SK-N-SH (cell line): ENCODE measurements at regions not wholly inside any gene's neighbourhood (a gene's known extent, or its start where the extent isn't known, plus 50 kb on each side); places are given as distances from the start of the nearest gene placed in this dataset.

Source experiments
- CTCF ChIA-PET: fragments of 300-600, 350-600 bp; formaldehyde crosslinking; extraction: SDS; loops from one replicate; lab custom pipeline; 2021; lab: Yijun Ruan, JAX
- POLR2A ChIA-PET: fragments of 350-600 bp; sonication (Branson Sonifier 250); formaldehyde crosslinking; extraction: SDS; loops from one replicate; lab custom pipeline; 2020; ENCODE audit warnings: antibody characterized with exemption, inconsistent platforms; lab: Yijun Ruan, JAX
- DNase-seq: peaks from one replicate; pipeline ENCODE4 v3.0.0; 2012
- H2AFZ ChIP-seq: fragments of 200-600 bp; sonication (generic); 2 replicates; pipeline ENCODE4 v1.8.1; 2016; ENCODE audit warnings: antibody characterized with exemption, mild to moderate bottlenecking, low read depth
- H3F3A ChIP-seq: fragments of 200-600 bp; sonication (generic); replicated peaks from 2 replicates; pipeline ENCODE3; 2016; ENCODE audit warnings: antibody characterized with exemption, mild to moderate bottlenecking; ENCODE audit not compliant: insufficient read depth
- H3K27ac ChIP-seq, 2 experiments: fragments of 200-500 bp in 1 of 2; fragments of 200-600 bp in 1 of 2; sonication (Bioruptor generic) in 1 of 2; sonication (generic), shearing (Covaris generic) in 1 of 2; 2 replicates each; pipeline versions ENCODE4 v1.5.1 to v1.6.1; 2014 to 2016; ENCODE audit warnings: low read depth in 2 of 2, inconsistent platforms in 1 of 2, low read length in 1 of 2, mild to moderate bottlenecking in 1 of 2, mixed read lengths in 1 of 2
- H3K27me3 ChIP-seq: fragments of 200-600 bp; sonication (generic), shearing (Covaris generic); 2 replicates; pipeline ENCODE4 v1.6.1; 2016; ENCODE audit warnings: mixed run types; ENCODE audit not compliant: insufficient read depth
- H3K36me3 ChIP-seq, 2 experiments: fragments of 200-500 bp in 1 of 2; fragments of 200-600 bp in 1 of 2; sonication (Bioruptor generic) in 1 of 2; sonication (generic) in 1 of 2; replicated peaks in 1 of 2; 2 replicates each; pipeline versions ENCODE3 to v1.5.1; 2014 to 2016; ENCODE audit warnings: low read length in 1 of 2, mild to moderate bottlenecking in 1 of 2; ENCODE audit not compliant: insufficient read depth in 2 of 2, control insufficient read depth in 1 of 2
- H3K4me1 ChIP-seq, 2 experiments: fragments of 200-500 bp in 1 of 2; fragments of 200-600 bp in 1 of 2; sonication (Bioruptor generic) in 1 of 2; sonication (generic), shearing (Covaris generic) in 1 of 2; 2 replicates each; pipeline versions ENCODE4 v1.5.1 to v1.6.1; 2014 to 2016; ENCODE audit warnings: low read depth in 1 of 2, low read length in 1 of 2, mixed run types in 1 of 2; ENCODE audit not compliant: insufficient read depth in 2 of 2, control insufficient read depth in 1 of 2
- H3K4me2 ChIP-seq: fragments of 200-600 bp; sonication (generic), shearing (Covaris generic); 2 replicates; pipeline ENCODE4 v1.6.1; 2017; ENCODE audit warnings: mixed run types
- H3K4me3 ChIP-seq, 2 experiments: fragments of 200-500 bp in 1 of 2; fragments of 200-600 bp in 1 of 2; sonication (Bioruptor generic) in 1 of 2; sonication (generic), shearing (Covaris generic) in 1 of 2; 2 replicates each; pipeline versions ENCODE4 v1.5.1 to v1.8.1; 2014 to 2016; ENCODE audit warnings: low read depth in 2 of 2, inconsistent platforms in 1 of 2, low read length in 1 of 2, mild to moderate bottlenecking in 1 of 2, mixed read lengths in 1 of 2, moderate library complexity in 1 of 2
- H3K79me2 ChIP-seq: fragments of 200-600 bp; sonication (generic); 2 replicates; pipeline ENCODE4 v1.8.1; 2017; ENCODE audit warnings: mild to moderate bottlenecking; ENCODE audit not compliant: insufficient read depth
- H3K9ac ChIP-seq: fragments of 200-600 bp; sonication (generic); 2 replicates; pipeline ENCODE4 v1.6.1; 2017; ENCODE audit warnings: mixed run types
- H3K9me2 ChIP-seq: fragments of 200-600 bp; sonication (generic); 2 replicates; pipeline ENCODE4 v1.6.1; 2017; ENCODE audit warnings: mixed run types
- H3K9me3 ChIP-seq: fragments of 200-600 bp; sonication (generic); 2 replicates; pipeline ENCODE4 v1.6.1; 2017; ENCODE audit warnings: mixed run types, mild to moderate bottlenecking, moderate library complexity
- H4K20me1 ChIP-seq: fragments of 200-600 bp; sonication (generic); 2 replicates; pipeline ENCODE4 v1.6.1; 2017; ENCODE audit warnings: mild to moderate bottlenecking, mixed run types; ENCODE audit not compliant: insufficient read depth
- ELF1 ChIP-seq: IDR thresholded peaks from 2 replicates; pipeline ENCODE4 v1.4.0; 2012
- GABPA ChIP-seq: IDR thresholded peaks from 2 replicates; pipeline ENCODE4 v1.4.0; 2012; ENCODE audit warnings: low read depth, mild to moderate bottlenecking
- GATA2 ChIP-seq: sonication (generic); formaldehyde crosslinking; IDR thresholded peaks from 2 replicates; pipeline ENCODE4 v1.5.0; 2020; ENCODE audit warnings: mild to moderate bottlenecking, missing genetic modification reagents
- MEF2A ChIP-seq: IDR thresholded peaks from 2 replicates; pipeline ENCODE4 v1.4.0; 2012; ENCODE audit warnings: low read depth, borderline replicate concordance
- NFIC ChIP-seq: IDR thresholded peaks from 2 replicates; pipeline ENCODE4 v1.4.0; 2012; ENCODE audit warnings: borderline replicate concordance
- NRF1 ChIP-seq: IDR thresholded peaks from 2 replicates; pipeline ENCODE4 v1.6.1; 2012; ENCODE audit warnings: low read depth, mild to moderate bottlenecking, low read length
- POLR2AphosphoS5 ChIP-seq: IDR thresholded peaks from 2 replicates; pipeline ENCODE4 v1.6.1; 2012; ENCODE audit warnings: low read depth, low read length
- RFX5 ChIP-seq: IDR thresholded peaks from 2 replicates; pipeline ENCODE4 v1.6.1; 2012; ENCODE audit warnings: mild to moderate bottlenecking, improper control_type of control experiment, low read length
- RXRA ChIP-seq: IDR thresholded peaks from 2 replicates; pipeline ENCODE4 v1.4.0; 2012; ENCODE audit warnings: low read depth, mild to moderate bottlenecking, borderline replicate concordance
- SIN3A ChIP-seq: IDR thresholded peaks from 2 replicates; pipeline ENCODE4 v1.6.1; 2012; ENCODE audit warnings: low read depth, mild to moderate bottlenecking, low read length, moderate library complexity, borderline replicate concordance
- WGBS: methylation state at CpG from one replicate; pipeline ENCODE4 v1.1.6; 2017; ENCODE audit warnings: low lambda C conversion rate; 5-methylcytosine and 5-hydroxymethylcytosine counted together
- TF ChIP-seq, protein P1 (sequence below): fragments of 150-350 bp; IDR thresholded peaks from 2 replicates; pipeline ENCODE4 v1.6.1; 2017; ENCODE audit warnings: antibody characterized with exemption, low read length, low read depth, borderline replicate concordance
- TF ChIP-seq, protein P2 (sequence below): IDR thresholded peaks from 2 replicates; pipeline ENCODE4 v1.6.1; 2012; ENCODE audit warnings: mild to moderate bottlenecking, low read depth, low read length, moderate library complexity
- TF ChIP-seq, protein P3 (sequence below): IDR thresholded peaks from 2 replicates; pipeline ENCODE4 v1.4.0; 2012; ENCODE audit warnings: low read depth, borderline replicate concordance
- TF ChIP-seq, protein P4 (sequence below): fragments of 150-350 bp; IDR thresholded peaks from 2 replicates; pipeline ENCODE4 v1.6.1; 2016; ENCODE audit warnings: mild to moderate bottlenecking, low read depth, low read length
- TF ChIP-seq, protein P5 (sequence below): IDR thresholded peaks from 2 replicates; pipeline ENCODE4 v1.4.0; 2012; ENCODE audit warnings: low read depth

DNA sequence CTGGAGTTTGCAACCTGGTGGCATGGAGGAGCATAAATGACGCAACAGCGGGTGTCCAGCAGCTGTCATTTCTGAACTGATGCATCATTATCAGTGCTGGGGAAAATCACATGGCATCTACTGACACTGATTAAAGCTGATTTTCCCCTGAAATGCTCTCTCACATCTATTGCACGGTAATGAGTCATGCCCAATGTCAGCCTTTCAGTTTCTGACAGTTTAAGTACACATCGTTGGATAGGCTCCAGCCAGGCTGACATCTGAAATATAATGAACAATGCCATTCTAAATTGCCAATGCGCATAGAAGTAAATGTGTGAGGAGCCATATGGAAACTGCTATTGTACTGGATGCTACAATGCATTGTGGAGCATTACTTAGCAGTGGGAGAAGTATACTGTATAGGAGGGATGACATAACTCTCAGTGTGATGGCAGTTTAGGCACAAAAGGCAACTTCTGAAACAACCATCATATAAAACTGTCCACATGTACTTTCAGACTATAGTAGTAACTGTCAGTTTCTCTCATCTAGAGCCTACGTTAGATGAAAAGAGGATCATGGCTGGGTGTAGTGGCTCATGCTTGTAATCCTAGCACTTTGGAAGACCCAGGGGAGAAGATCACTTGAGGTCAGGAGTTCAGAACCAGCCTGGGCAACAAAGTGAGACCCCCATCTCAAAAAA is 389.3 kb upstream of the DMAC1 start (continued):
- TF ChIP-seq, protein P1, sequence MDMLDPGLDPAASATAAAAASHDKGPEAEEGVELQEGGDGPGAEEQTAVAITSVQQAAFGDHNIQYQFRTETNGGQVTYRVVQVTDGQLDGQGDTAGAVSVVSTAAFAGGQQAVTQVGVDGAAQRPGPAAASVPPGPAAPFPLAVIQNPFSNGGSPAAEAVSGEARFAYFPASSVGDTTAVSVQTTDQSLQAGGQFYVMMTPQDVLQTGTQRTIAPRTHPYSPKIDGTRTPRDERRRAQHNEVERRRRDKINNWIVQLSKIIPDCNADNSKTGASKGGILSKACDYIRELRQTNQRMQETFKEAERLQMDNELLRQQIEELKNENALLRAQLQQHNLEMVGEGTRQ, result no peak
- peak; percentile 96 for TF ChIP-seq GATA2 (CRISPR knock-in tag)
- TF ChIP-seq POLR2AphosphoS5, result 0 out of 2 replicates have a peak, but pooled peaks have one; percentile 35
- TF ChIP-seq, protein P2, sequence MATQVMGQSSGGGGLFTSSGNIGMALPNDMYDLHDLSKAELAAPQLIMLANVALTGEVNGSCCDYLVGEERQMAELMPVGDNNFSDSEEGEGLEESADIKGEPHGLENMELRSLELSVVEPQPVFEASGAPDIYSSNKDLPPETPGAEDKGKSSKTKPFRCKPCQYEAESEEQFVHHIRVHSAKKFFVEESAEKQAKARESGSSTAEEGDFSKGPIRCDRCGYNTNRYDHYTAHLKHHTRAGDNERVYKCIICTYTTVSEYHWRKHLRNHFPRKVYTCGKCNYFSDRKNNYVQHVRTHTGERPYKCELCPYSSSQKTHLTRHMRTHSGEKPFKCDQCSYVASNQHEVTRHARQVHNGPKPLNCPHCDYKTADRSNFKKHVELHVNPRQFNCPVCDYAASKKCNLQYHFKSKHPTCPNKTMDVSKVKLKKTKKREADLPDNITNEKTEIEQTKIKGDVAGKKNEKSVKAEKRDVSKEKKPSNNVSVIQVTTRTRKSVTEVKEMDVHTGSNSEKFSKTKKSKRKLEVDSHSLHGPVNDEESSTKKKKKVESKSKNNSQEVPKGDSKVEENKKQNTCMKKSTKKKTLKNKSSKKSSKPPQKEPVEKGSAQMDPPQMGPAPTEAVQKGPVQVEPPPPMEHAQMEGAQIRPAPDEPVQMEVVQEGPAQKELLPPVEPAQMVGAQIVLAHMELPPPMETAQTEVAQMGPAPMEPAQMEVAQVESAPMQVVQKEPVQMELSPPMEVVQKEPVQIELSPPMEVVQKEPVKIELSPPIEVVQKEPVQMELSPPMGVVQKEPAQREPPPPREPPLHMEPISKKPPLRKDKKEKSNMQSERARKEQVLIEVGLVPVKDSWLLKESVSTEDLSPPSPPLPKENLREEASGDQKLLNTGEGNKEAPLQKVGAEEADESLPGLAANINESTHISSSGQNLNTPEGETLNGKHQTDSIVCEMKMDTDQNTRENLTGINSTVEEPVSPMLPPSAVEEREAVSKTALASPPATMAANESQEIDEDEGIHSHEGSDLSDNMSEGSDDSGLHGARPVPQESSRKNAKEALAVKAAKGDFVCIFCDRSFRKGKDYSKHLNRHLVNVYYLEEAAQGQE, result no peak
- no peak for TF ChIP-seq NRF1
- TF ChIP-seq RFX5, result no peak
- TF ChIP-seq ELF1, result no peak

DNA sequence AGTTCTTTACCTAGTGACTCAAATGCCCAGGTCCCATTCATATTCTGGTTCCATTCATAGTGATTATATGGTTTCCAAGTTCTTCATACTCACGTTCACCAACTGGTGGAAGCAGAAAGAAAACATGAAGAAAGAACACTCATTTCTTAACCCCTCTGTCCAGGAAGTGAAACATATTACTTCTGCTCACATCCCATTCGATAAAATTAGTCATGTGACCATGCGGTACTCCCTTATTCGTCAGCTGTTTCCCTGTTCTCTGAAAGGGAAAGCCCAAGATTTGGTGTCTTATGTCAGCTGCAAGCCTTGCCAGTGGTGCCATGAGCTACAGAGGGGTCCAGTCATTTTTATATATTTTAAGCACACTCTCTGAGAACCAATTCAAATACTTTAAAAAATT is 387.0 kb upstream of the DMAC1 start:
- Histone ChIP-seq H3K27ac (no peak overlapping the region), H3K9ac (no peak overlapping the region), H3K79me2 (no peaks in the 10 kb centered on the region), H3K4me2 (no peak overlapping the region), H2AFZ (no peak overlapping the region), H3K9me2 (no peaks in the 10 kb centered on the region), H3F3A (no peaks in the 10 kb centered on the region), H3K4me1 (peaks cover 0 to 3% of the 10 kb centered on the region in 2 experiments; a peak in 2 of 4 replicates), H3K9me3 (no peaks in the 10 kb centered on the region), H4K20me1 (no peaks in the 10 kb centered on the region), H3K36me3 (no peaks in the 10 kb centered on the region)
- ChIA-PET CTCF (no interaction called here), POLR2A (no interaction called here)
- no peak for DNase-seq
- WGBS, result 32% methylated on average over 4 of the region's 4 CpGs
- TF ChIP-seq POLR2AphosphoS5, result no peak
- TF ChIP-seq, protein P3, sequence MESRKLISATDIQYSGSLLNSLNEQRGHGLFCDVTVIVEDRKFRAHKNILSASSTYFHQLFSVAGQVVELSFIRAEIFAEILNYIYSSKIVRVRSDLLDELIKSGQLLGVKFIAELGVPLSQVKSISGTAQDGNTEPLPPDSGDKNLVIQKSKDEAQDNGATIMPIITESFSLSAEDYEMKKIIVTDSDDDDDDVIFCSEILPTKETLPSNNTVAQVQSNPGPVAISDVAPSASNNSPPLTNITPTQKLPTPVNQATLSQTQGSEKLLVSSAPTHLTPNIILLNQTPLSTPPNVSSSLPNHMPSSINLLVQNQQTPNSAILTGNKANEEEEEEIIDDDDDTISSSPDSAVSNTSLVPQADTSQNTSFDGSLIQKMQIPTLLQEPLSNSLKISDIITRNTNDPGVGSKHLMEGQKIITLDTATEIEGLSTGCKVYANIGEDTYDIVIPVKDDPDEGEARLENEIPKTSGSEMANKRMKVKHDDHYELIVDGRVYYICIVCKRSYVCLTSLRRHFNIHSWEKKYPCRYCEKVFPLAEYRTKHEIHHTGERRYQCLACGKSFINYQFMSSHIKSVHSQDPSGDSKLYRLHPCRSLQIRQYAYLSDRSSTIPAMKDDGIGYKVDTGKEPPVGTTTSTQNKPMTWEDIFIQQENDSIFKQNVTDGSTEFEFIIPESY, result no peak
- TF ChIP-seq NFIC, result no peak
- no peak for TF ChIP-seq SIN3A
- TF ChIP-seq MEF2A, result no peak
- TF ChIP-seq RXRA, result no peak
- TF ChIP-seq GABPA, result no peak
- TF ChIP-seq, protein P4, sequence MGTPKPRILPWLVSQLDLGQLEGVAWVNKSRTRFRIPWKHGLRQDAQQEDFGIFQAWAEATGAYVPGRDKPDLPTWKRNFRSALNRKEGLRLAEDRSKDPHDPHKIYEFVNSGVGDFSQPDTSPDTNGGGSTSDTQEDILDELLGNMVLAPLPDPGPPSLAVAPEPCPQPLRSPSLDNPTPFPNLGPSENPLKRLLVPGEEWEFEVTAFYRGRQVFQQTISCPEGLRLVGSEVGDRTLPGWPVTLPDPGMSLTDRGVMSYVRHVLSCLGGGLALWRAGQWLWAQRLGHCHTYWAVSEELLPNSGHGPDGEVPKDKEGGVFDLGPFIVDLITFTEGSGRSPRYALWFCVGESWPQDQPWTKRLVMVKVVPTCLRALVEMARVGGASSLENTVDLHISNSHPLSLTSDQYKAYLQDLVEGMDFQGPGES, result no peak
- TF ChIP-seq, protein P5, sequence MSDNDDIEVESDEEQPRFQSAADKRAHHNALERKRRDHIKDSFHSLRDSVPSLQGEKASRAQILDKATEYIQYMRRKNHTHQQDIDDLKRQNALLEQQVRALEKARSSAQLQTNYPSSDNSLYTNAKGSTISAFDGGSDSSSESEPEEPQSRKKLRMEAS, result no peak
- TF ChIP-seq, all 33 proteins: peak for 0
- H3K27me3 ChIP-seq, result no peaks in the 10 kb centered on the region
- no peak overlapping the region for H3K4me3 ChIP-seq
